ENCODE measurements at regions not wholly inside any gene's neighbourhood (a gene's known extent, or its start where the extent isn't known, plus 50 kb on each side); places are given as distances from the start of the nearest gene placed in this dataset.

DNA sequence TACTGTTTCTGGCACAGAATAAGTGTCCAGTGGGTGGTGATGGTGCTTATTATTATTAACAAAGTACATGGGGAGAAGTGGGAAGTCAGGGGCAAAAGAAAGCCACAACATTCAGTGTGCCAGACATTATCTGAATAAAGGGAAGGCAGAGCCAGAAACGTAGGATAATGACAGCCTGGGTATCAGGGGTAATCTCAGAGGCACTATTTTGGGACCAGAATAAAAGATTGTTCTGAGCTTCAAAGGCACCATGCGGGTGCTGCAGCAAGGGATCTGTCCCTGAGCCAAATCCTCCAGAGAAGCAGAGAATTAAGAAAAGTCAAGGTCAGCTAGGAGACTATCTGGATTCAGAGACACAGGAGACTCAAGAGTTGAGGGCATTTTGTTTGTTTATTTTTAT is 328.8 kb upstream of the GATB start:
- TF ChIP-seq POLR2A (IDR thresholded peaks at IDR 0.05; ENCODE audit: low read depth, low read length) (no peak), POLR2AphosphoS5 (IDR thresholded peaks at IDR 0.05; ENCODE audit: low read depth, low read length) (no peak), TAF1 (IDR thresholded peaks at IDR 0.05; ENCODE audit: low read depth, low read length) (no peak), POU2F2 (IDR thresholded peaks at IDR 0.05; ENCODE audit: low read depth, low read length) (no peak), SPI1 (IDR thresholded peaks at IDR 0.05; ENCODE audit: low read depth, low read length) (no peak)

All from GM12891 (cell line).